IMR-90 (cell line): ENCODE measurements at regions not wholly inside any gene's neighbourhood (a gene's known extent, or its start where the extent isn't known, plus 50 kb on each side); places are given as distances from the start of the nearest gene placed in this dataset.

ENCODE experiments used
- ATAC-seq: fragments of 200-7000 bp; cut with Tn5 transposase; 2 replicates; pipeline ENCODE4 v1.9.1; 2020; ENCODE audit warnings: low read depth, mild to moderate bottlenecking, moderate library complexity
- BruUV-seq: library from RNA; stranded (reverse); fragments of 400-500 nt; replicated peaks from 2 replicates; lab custom pipeline; 2021; lab: Mats Ljungman, UMichigan
- CTCF ChIA-PET: fragments of 300-600 bp; formaldehyde crosslinking; extraction: SDS; loops from one replicate; lab custom pipeline; 2021; ENCODE audit warnings: antibody characterized with exemption; lab: Yijun Ruan, JAX
- POLR2A ChIA-PET: fragments of 300-600 bp; sonication (Branson Sonifier 250); formaldehyde crosslinking; loops from one replicate; lab custom pipeline; 2022; ENCODE audit warnings: antibody characterized with exemption; ENCODE audit not compliant: unreplicated experiment; lab: Charles Lee
- DNase-seq: peaks from one replicate; pipeline ENCODE4 v3.0.0; 2013
- H2AFZ ChIP-seq: replicated peaks from 2 replicates; pipeline ENCODE3; 2013; ENCODE audit warnings: low read length, mild to moderate bottlenecking; ENCODE audit not compliant: poor library complexity
- H2AK5ac ChIP-seq: 2 replicates; pipeline ENCODE4 v1.6.1; 2013; ENCODE audit warnings: low read depth, low read length, inconsistent platforms
- H2AK9ac ChIP-seq: replicated peaks from 2 replicates; pipeline ENCODE3; 2013; ENCODE audit warnings: mild to moderate bottlenecking, low read depth, low read length, moderate library complexity; ENCODE audit not compliant: poor library complexity
- H2BK120ac ChIP-seq: 2 replicates; pipeline ENCODE4 v1.6.1; 2013; ENCODE audit warnings: low read depth, low read length, inconsistent platforms
- H2BK15ac ChIP-seq: 3 replicates; pipeline ENCODE4 v1.6.1; 2013; ENCODE audit warnings: low read depth, low read length, inconsistent platforms
- H2BK20ac ChIP-seq: 2 replicates; pipeline ENCODE4 v1.6.1; 2013; ENCODE audit warnings: low read depth, mild to moderate bottlenecking, inconsistent platforms, low read length, moderate library complexity
- H2BK5ac ChIP-seq: 2 replicates; pipeline ENCODE4 v1.6.1; 2013; ENCODE audit warnings: mild to moderate bottlenecking, low read depth, low read length, inconsistent platforms; ENCODE audit not compliant: poor library complexity, severe bottlenecking
- H3K14ac ChIP-seq: replicated peaks from 2 replicates; pipeline ENCODE4 v1.6.1; 2013; ENCODE audit warnings: low read depth, low read length, inconsistent platforms
- H3K18ac ChIP-seq: 2 replicates; pipeline ENCODE4 v1.6.1; 2013; ENCODE audit warnings: low read depth, low read length, control low read depth
- H3K23ac ChIP-seq: 2 replicates; pipeline ENCODE4 v1.6.1; 2013; ENCODE audit warnings: low read depth, low read length, inconsistent platforms
- H3K27ac ChIP-seq: 2 replicates; pipeline ENCODE4 v1.5.1; 2013; ENCODE audit warnings: mild to moderate bottlenecking, control low read depth, low read length; ENCODE audit not compliant: insufficient read depth
- H3K27me3 ChIP-seq: 2 replicates; pipeline ENCODE4 v1.6.1; 2013; ENCODE audit warnings: low read length; ENCODE audit not compliant: control insufficient read depth, insufficient read depth
- H3K36me3 ChIP-seq: 2 replicates; pipeline ENCODE4 v1.6.1; 2013; ENCODE audit warnings: low read length, mixed read lengths; ENCODE audit not compliant: control insufficient read depth, insufficient read depth
- H3K4ac ChIP-seq: 2 replicates; pipeline ENCODE4 v1.6.1; 2013; ENCODE audit warnings: low read depth, low read length, inconsistent platforms
- H3K4me1 ChIP-seq: 2 replicates; pipeline ENCODE4 v1.6.1; 2013; ENCODE audit warnings: low read length, mixed read lengths; ENCODE audit not compliant: control insufficient read depth, insufficient read depth
- H3K4me2 ChIP-seq: 2 replicates; pipeline ENCODE4 v1.6.1; 2013; ENCODE audit warnings: low read depth, mild to moderate bottlenecking, control low read depth, low read length, moderate library complexity
- H3K4me3 ChIP-seq: 2 replicates; pipeline ENCODE4 v1.5.1; 2013; ENCODE audit warnings: low read depth, mild to moderate bottlenecking, control low read depth, low read length, moderate library complexity; ENCODE audit not compliant: insufficient read depth
- H3K56ac ChIP-seq: 2 replicates; pipeline ENCODE4 v1.6.1; 2013; ENCODE audit warnings: low read length, inconsistent platforms; ENCODE audit not compliant: insufficient read depth; ENCODE audit errors: extremely low read depth
- H3K79me1 ChIP-seq, 2 experiments: 2 replicates each; pipeline ENCODE4 v1.6.1; 2013; ENCODE audit warnings: low read length in 2 of 2, inconsistent platforms in 1 of 2, low read depth in 1 of 2
- H3K9ac ChIP-seq: 2 replicates; pipeline ENCODE4 v1.6.1; 2013; ENCODE audit warnings: low read depth, low read length, control low read depth
- H3K9me1 ChIP-seq: 2 replicates; pipeline ENCODE4 v1.6.1; 2013; ENCODE audit warnings: low read length, inconsistent platforms; ENCODE audit not compliant: insufficient read depth
- H3K9me3 ChIP-seq: 2 replicates; pipeline ENCODE4 v1.6.1; 2013; ENCODE audit warnings: low read length; ENCODE audit not compliant: control insufficient read depth, insufficient read depth
- H4K20me1 ChIP-seq: 2 replicates; pipeline ENCODE4 v1.6.1; 2013; ENCODE audit warnings: low read length, inconsistent platforms; ENCODE audit not compliant: insufficient read depth
- H4K5ac ChIP-seq: 2 replicates; pipeline ENCODE4 v1.6.1; 2013; ENCODE audit warnings: mild to moderate bottlenecking, low read depth, low read length, control low read depth
- H4K8ac ChIP-seq, 2 experiments: 2 replicates each; pipeline ENCODE4 v1.6.1; 2013; ENCODE audit warnings: low read depth in 2 of 2, low read length in 2 of 2, control low read depth in 1 of 2, inconsistent platforms in 1 of 2
- H4K91ac ChIP-seq: 2 replicates; pipeline ENCODE4 v1.6.1; 2013; ENCODE audit warnings: low read depth, low read length, inconsistent platforms; ENCODE audit not compliant: insufficient read depth
- MAZ ChIP-seq: IDR thresholded peaks from 2 replicates; pipeline ENCODE4 v1.6.1; 2012; ENCODE audit warnings: low read depth, mild to moderate bottlenecking, low read length, improper control_type of control experiment, moderate library complexity, borderline replicate concordance
- RCOR1 ChIP-seq: IDR thresholded peaks from 2 replicates; pipeline ENCODE4 v1.6.1; 2012; ENCODE audit warnings: mild to moderate bottlenecking, low read length, improper control_type of control experiment; ENCODE audit not compliant: insufficient replicate concordance
- SMC3 ChIP-seq: fragments of 150-350 bp; IDR thresholded peaks from 2 replicates; pipeline ENCODE4 v1.6.1; 2016; ENCODE audit warnings: low read depth, mild to moderate bottlenecking, antibody characterized with exemption, low read length, moderate library complexity
- WGBS, 2 experiments: methylation state at CpG; one replicate each; pipeline versions ENCODE4 v1.1.5 to v1.1.7; 2013; ENCODE audit warnings: missing lambda C conversion rate in 2 of 2; ENCODE audit not compliant: insufficient read length in 1 of 2; ENCODE audit errors: extremely low coverage in 2 of 2; 5-methylcytosine and 5-hydroxymethylcytosine counted together
- dilution Hi-C: fragments of 300-500 bp; cut with HindIII; formaldehyde crosslinking; loops from one replicate; pipeline ENCODE4 v1.14.3; 2018; ENCODE audit warnings: low sequenced_read_pairs; ENCODE audit not compliant: unreplicated experiment
- in situ Hi-C: fragments of 300-500 bp; cut with MboI; formaldehyde crosslinking; loops from 3 replicates; pipeline ENCODE4 v1.14.3; 2019; ENCODE audit warnings: low sequenced_read_pairs, inconsistent platforms, mixed read lengths
- intact Hi-C: fragments of 100-400 bp; cut with micrococcal nuclease; formaldehyde crosslinking; loops from 2 replicates; pipeline ENCODE4 v1.10.0; 2022

GRCh38 chr17:73929860-73930430 is 273.5 kb upstream of the RPL38 start:
- Histone ChIP-seq H3K23ac (no peak overlapping the region), H4K5ac (no peak overlapping the region), H3K27me3 (no peaks in the 10 kb centered on the region), H3K14ac (no peak overlapping the region), H3K36me3 (no peaks in the 10 kb centered on the region), H2BK5ac (no peak overlapping the region), H4K8ac (no peak overlapping the region), H3K27ac (no peak overlapping the region), H3K9me3 (peaks cover 18% of the 10 kb centered on the region), H3K79me1 (no peaks in the 10 kb centered on the region), H3K9me1 (no peaks in the 10 kb centered on the region), H2AFZ (no peak overlapping the region), H2AK9ac (no peak overlapping the region), H2BK15ac (no peak overlapping the region), H3K4me1 (no peaks in the 10 kb centered on the region), H3K56ac (no peak overlapping the region), H3K18ac (no peak overlapping the region), H3K9ac (no peak overlapping the region), H2BK120ac (no peak overlapping the region), H4K91ac (no peak overlapping the region), H2BK20ac (no peak overlapping the region), H3K4me3 (no peak overlapping the region), H3K4ac (no peak overlapping the region), H3K4me2 (no peak overlapping the region), H2AK5ac (no peak overlapping the region), H4K20me1 (no peaks in the 10 kb centered on the region)
- in situ Hi-C loops = no loop called here
- intact Hi-C loops = no loop called here
- no peak for DNase-seq
- ATAC-seq = no peak
- WGBS, 2 experiments = no CpG with 5 or more reads among the region's 8 CpGs
- dilution Hi-C loops = no loop called here
- TF ChIP-seq SMC3 (no peak), MAZ (no peak), RCOR1 (no peak)
- no TSS peak for BruUV-seq
- CTCF ChIA-PET = no interaction called here
- POLR2A ChIA-PET = no interaction called here
